DND-41 (cell line): ENCODE measurements at regions not wholly inside any gene's neighbourhood (a gene's known extent, or its start where the extent isn't known, plus 50 kb on each side); places are given as distances from the start of the nearest gene placed in this dataset.

ENCODE experiments used
- ATAC-seq: fragments of 200-7000 bp; cut with Tn5 transposase; 3 replicates; pipeline ENCODE4 v1.9.1; 2021; ENCODE audit warnings: low read depth; ENCODE audit not compliant: insufficient read depth
- DNase-seq: peaks from one replicate; pipeline ENCODE4 v3.0.0-alpha.2; 2020
- H2AFZ ChIP-seq: 2 replicates; pipeline ENCODE4 v1.6.0; 2012; ENCODE audit warnings: low read depth, low read length
- H3K27ac ChIP-seq: 2 replicates; pipeline ENCODE4 v1.5.1; 2012; ENCODE audit warnings: low read length, inconsistent platforms
- H3K27me3 ChIP-seq: fragments of 200-600 bp; sonication (generic); 2 replicates; pipeline ENCODE4 v1.6.0; 2012; ENCODE audit warnings: low read length, mild to moderate bottlenecking, inconsistent platforms; ENCODE audit not compliant: insufficient read depth, poor library complexity
- H3K36me3 ChIP-seq: 2 replicates; pipeline ENCODE4 v1.5.1; 2012; ENCODE audit warnings: low read length, inconsistent platforms; ENCODE audit not compliant: insufficient read depth
- H3K4me1 ChIP-seq: 2 replicates; pipeline ENCODE4 v1.5.1; 2012; ENCODE audit warnings: mild to moderate bottlenecking, low read length; ENCODE audit not compliant: insufficient read depth
- H3K4me2 ChIP-seq: 2 replicates; pipeline ENCODE4 v1.6.0; 2012; ENCODE audit warnings: mild to moderate bottlenecking, moderate library complexity, low read length, inconsistent platforms; ENCODE audit not compliant: insufficient read depth
- H3K4me3 ChIP-seq, 2 experiments: fragments of 200-600 bp in 1 of 2; shearing (Covaris generic) in 1 of 2; 2 replicates each; pipeline ENCODE4 v1.5.1; 2012 to 2016; ENCODE audit warnings: inconsistent platforms in 2 of 2, low read length in 2 of 2, mild to moderate bottlenecking in 2 of 2, low read depth in 1 of 2, moderate library complexity in 1 of 2
- H3K79me2 ChIP-seq: 2 replicates; pipeline ENCODE4 v1.6.0; 2012; ENCODE audit warnings: low read length, inconsistent platforms; ENCODE audit not compliant: insufficient read depth
- H3K9ac ChIP-seq: 2 replicates; pipeline ENCODE4 v1.6.0; 2012; ENCODE audit warnings: low read depth, mild to moderate bottlenecking, inconsistent platforms, low read length, moderate library complexity
- H3K9me3 ChIP-seq: 2 replicates; pipeline ENCODE4 v1.5.1; 2012; ENCODE audit warnings: low read length, moderate library complexity, mild to moderate bottlenecking, inconsistent platforms; ENCODE audit not compliant: insufficient read depth, severe bottlenecking
- H4K20me1 ChIP-seq: 2 replicates; pipeline ENCODE4 v1.6.0; 2012; ENCODE audit warnings: low read length; ENCODE audit not compliant: insufficient read depth
- CTCF ChIP-seq: IDR thresholded peaks from 2 replicates; pipeline ENCODE4 v1.5.1; 2012; ENCODE audit warnings: borderline replicate concordance, low read length, moderate library complexity, mild to moderate bottlenecking; ENCODE audit not compliant: poor library complexity, severe bottlenecking; ENCODE audit errors: extremely low read depth
- EZH2 ChIP-seq: IDR thresholded peaks from 3 replicates; pipeline ENCODE4 v1.6.1; 2012; ENCODE audit warnings: borderline replicate concordance, low read depth, mild to moderate bottlenecking, moderate library complexity, low read length, inconsistent platforms; ENCODE audit not compliant: severe bottlenecking

GRCh38 chr4:171553961-171554360, 259.2 kb upstream of the GALNTL6 start:
- no peaks in the 10 kb centered on the region for H3K36me3 ChIP-seq
- no peak for ATAC-seq
- TF ChIP-seq CTCF, result no peak
- no peak for TF ChIP-seq EZH2
- no peaks in the 10 kb centered on the region for H3K27me3 ChIP-seq
- H3K9me3 ChIP-seq, result no peaks in the 10 kb centered on the region
- H3K4me2 ChIP-seq, result no peak overlapping the region
- no peaks in the 10 kb centered on the region for H3K4me1 ChIP-seq
- no peak overlapping the region for H3K9ac ChIP-seq
- H3K27ac ChIP-seq, result no peak overlapping the region
- DNase-seq, result no peak
- no peaks in the 10 kb centered on the region for H3K79me2 ChIP-seq
- no peaks in the 10 kb centered on the region for H4K20me1 ChIP-seq
- no peak overlapping the region for H2AFZ ChIP-seq
- no peak overlapping the region for H3K4me3 ChIP-seq

GRCh38 chr4:171542640-171543039, 270.6 kb upstream of the GALNTL6 start:
- no peak overlapping the region for H3K27ac ChIP-seq
- no peak overlapping the region for H3K4me3 ChIP-seq
- DNase-seq (no peak), ATAC-seq (no peak)
- H3K36me3 ChIP-seq, result no peaks in the 10 kb centered on the region
- no peaks in the 10 kb centered on the region for H4K20me1 ChIP-seq
- H3K79me2 ChIP-seq, result no peaks in the 10 kb centered on the region
- H3K4me2 ChIP-seq, result no peak overlapping the region
- H3K4me1 ChIP-seq, result no peaks in the 10 kb centered on the region
- no peaks in the 10 kb centered on the region for H3K9me3 ChIP-seq
- H3K9ac ChIP-seq, result no peak overlapping the region
- no peak overlapping the region for H2AFZ ChIP-seq
- TF ChIP-seq EZH2 (no peak), CTCF (no peak)
- H3K27me3 ChIP-seq, result no peaks in the 10 kb centered on the region

GRCh38 chr4:171538601-171539100, 274.6 kb upstream of the GALNTL6 start:
- Histone ChIP-seq H3K79me2 (no peaks in the 10 kb centered on the region), H3K4me3 (no peak overlapping the region), H3K4me2 (no peak overlapping the region), H4K20me1 (no peaks in the 10 kb centered on the region), H3K4me1 (no peaks in the 10 kb centered on the region), H2AFZ (no peak overlapping the region), H3K36me3 (no peaks in the 10 kb centered on the region), H3K27me3 (no peaks in the 10 kb centered on the region), H3K9ac (no peak overlapping the region), H3K27ac (no peak overlapping the region), H3K9me3 (no peaks in the 10 kb centered on the region)
- DNase-seq, result no peak
- TF ChIP-seq EZH2 (no peak), CTCF (no peak)
- ATAC-seq, result no peak

GRCh38 chr4:171534391-171534790, 278.8 kb upstream of the GALNTL6 start:
- H4K20me1 ChIP-seq, result no peaks in the 10 kb centered on the region
- DNase-seq (no peak), ATAC-seq (no peak)
- no peak for TF ChIP-seq CTCF
- TF ChIP-seq EZH2, result no peak
- H3K4me2 ChIP-seq, result no peak overlapping the region
- H3K9ac ChIP-seq, result no peak overlapping the region
- no peaks in the 10 kb centered on the region for H3K9me3 ChIP-seq
- no peaks in the 10 kb centered on the region for H3K27me3 ChIP-seq
- H3K36me3 ChIP-seq, result no peaks in the 10 kb centered on the region
- H3K4me1 ChIP-seq, result no peaks in the 10 kb centered on the region
- no peak overlapping the region for H2AFZ ChIP-seq
- H3K79me2 ChIP-seq, result no peaks in the 10 kb centered on the region
- no peak overlapping the region for H3K4me3 ChIP-seq
- H3K27ac ChIP-seq, result no peak overlapping the region
